H1 (cell line): ENCODE measurements at regions not wholly inside any gene's neighbourhood (a gene's known extent, or its start where the extent isn't known, plus 50 kb on each side); places are given as distances from the start of the nearest gene placed in this dataset.

Experiments
- GABPA ChIP-seq: IDR thresholded peaks from 2 replicates; pipeline ENCODE4 v1.6.1; 2011; ENCODE audit warnings: mild to moderate bottlenecking, low read length, moderate library complexity, borderline replicate concordance; ENCODE audit not compliant: insufficient read depth
- JUN ChIP-seq: IDR thresholded peaks from 2 replicates; pipeline ENCODE4 v1.6.1; 2011; ENCODE audit warnings: low read depth, mild to moderate bottlenecking, improper control_type of control experiment, low read length
- KDM1A ChIP-seq: fragments of 200-600, 300-600 bp; sonication (generic); IDR thresholded peaks from 2 replicates; pipeline ENCODE4 v1.7.1; 2016; ENCODE audit warnings: mild to moderate bottlenecking, low read length, borderline replicate concordance
- KDM5A ChIP-seq: fragments of 200-600 bp; IDR thresholded peaks from 2 replicates; pipeline ENCODE4 v1.7.1; 2012; ENCODE audit warnings: mild to moderate bottlenecking, low read length, inconsistent platforms, mixed read lengths
- SAP30 ChIP-seq: fragments of 300-600 bp; sonication (generic); IDR thresholded peaks from 2 replicates; pipeline ENCODE4 v1.7.1; 2012; ENCODE audit warnings: low read length, moderate library complexity, mild to moderate bottlenecking, inconsistent platforms; ENCODE audit not compliant: insufficient read depth, insufficient replicate concordance
- SP1 ChIP-seq: IDR thresholded peaks from 2 replicates; pipeline ENCODE4 v1.6.1; 2011; ENCODE audit warnings: low read depth, low read length
- SUZ12 ChIP-seq: fragments of 200-600 bp; sonication (generic); IDR thresholded peaks from 2 replicates; pipeline ENCODE4 v1.6.1; 2012; ENCODE audit warnings: mild to moderate bottlenecking, inconsistent platforms, low read length, moderate library complexity, mixed read lengths
- TAF7 ChIP-seq: optimal IDR thresholded peaks from 2 replicates; pipeline ENCODE3; 2011; ENCODE audit warnings: low read depth, mild to moderate bottlenecking, inconsistent platforms, low read length, moderate library complexity, borderline replicate concordance
- YY1 ChIP-seq: IDR thresholded peaks from 2 replicates; pipeline ENCODE4 v1.6.1; 2011; ENCODE audit warnings: low read depth, mild to moderate bottlenecking, low read length

DNA sequence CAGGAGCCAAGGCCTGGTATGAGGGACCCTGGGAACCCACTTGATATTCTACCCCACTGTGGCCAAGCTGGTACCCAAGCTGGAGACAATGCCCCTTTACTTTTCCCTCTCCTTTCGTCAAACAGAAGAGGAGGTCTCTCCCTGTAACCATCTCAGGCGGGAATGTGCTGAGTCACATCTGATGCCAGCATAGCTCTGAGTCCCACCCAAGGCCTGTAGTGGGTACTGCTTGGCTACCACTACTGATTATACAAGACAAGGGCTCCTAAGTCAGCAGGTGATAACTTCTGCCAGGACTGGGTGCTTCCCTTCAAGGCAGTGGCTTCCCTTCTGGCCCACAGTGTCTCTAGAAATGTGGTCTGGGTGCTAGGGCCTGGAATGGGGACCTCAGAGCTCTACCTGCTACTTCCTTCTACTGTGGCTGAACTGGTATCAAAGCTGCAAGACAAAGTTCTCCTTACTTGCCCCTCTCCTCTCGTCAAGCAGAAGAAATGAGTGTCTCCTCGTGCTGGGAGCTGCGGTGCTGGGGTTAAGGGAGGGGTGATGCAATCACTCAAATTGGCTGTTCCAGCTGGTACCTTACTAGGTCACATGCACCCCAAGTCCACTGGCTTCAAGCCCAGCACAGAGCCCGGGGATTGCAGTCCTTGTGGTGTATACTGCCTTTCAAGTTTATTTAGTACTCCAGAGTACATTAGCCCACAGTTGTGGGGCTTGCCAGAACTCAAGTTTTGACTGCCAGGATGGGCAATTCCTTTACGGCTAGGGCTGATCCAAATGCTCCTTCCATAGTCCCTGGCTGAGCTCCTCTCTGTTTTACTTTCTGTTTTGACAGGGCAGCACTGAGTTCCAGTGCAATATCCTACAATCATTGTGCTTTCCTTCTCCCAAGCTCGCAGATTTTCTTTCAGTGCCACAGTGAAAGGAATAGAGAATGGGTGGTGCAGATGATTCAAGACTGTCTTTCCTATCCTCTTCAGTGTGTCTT is 419.7 kb upstream of the CNTN5 start (continued):
- no peak for TF ChIP-seq SUZ12
- TF ChIP-seq KDM5A: no peak
- TF ChIP-seq KDM1A: no peak
- no peak for TF ChIP-seq YY1
- TF ChIP-seq JUN: no peak
- no peak for TF ChIP-seq SAP30
- TF ChIP-seq GABPA: no peak
- no peak for TF ChIP-seq TAF7
- TF ChIP-seq SP1: no peak
- TF ChIP-seq, all 59 proteins: peak for 0
